Amniotic epithelial cell (primary cell): ENCODE measurements at regions not wholly inside any gene's neighbourhood (a gene's known extent, or its start where the extent isn't known, plus 50 kb on each side); places are given as distances from the start of the nearest gene placed in this dataset.

Source experiments
- DNase-seq: peaks from one replicate; pipeline ENCODE4 v3.0.0-alpha.2; 2010; ENCODE audit warnings: low read depth

- no peak for DNase-seq
These were observed 804.3 kb downstream of the RNF144A start for GRCh38 chr2:7721413-7721995.

- DNase-seq, result no peak
These were observed 805.1 kb downstream of the RNF144A start for GRCh38 chr2:7722212-7722910.

GRCh38 chr2:7724336-7724735 is 807.1 kb downstream of the RNF144A start:
- DNase-seq, result no peak

- DNase-seq, result peak; percentile 5
These were observed 808.1 kb downstream of the RNF144A start for GRCh38 chr2:7725171-7725849.

- no peak for DNase-seq
These were observed 808.6 kb downstream of the RNF144A start for GRCh38 chr2:7725850-7726242.

- DNase-seq, result no peak
These were observed 809.8 kb downstream of the RNF144A start for GRCh38 chr2:7726989-7727388.

GRCh38 chr2:7728388-7728787 is 811.2 kb downstream of the RNF144A start:
- DNase-seq, result no peak

- DNase-seq, result no peak
These were observed 813.2 kb downstream of the RNF144A start for GRCh38 chr2:7730449-7730848.

- DNase-seq, result no peak
These were observed 813.8 kb downstream of the RNF144A start for GRCh38 chr2:7730990-7731389.

GRCh38 chr2:7732497-7732896 is 815.3 kb downstream of the RNF144A start:
- no peak for DNase-seq

GRCh38 chr2:7736646-7737305 is 819.6 kb downstream of the RNF144A start:
- peak; percentile 10 for DNase-seq

- DNase-seq, result no peak
These were observed 821.4 kb downstream of the RNF144A start for GRCh38 chr2:7738596-7738995.

GRCh38 chr2:7740114-7740513 is 822.9 kb downstream of the RNF144A start:
- no peak for DNase-seq

GRCh38 chr2:7742301-7742700 is 825.1 kb downstream of the RNF144A start:
- no peak for DNase-seq

GRCh38 chr2:7744827-7745226 is 827.6 kb downstream of the RNF144A start:
- no peak for DNase-seq

GRCh38 chr2:7745369-7745768 is 828.2 kb downstream of the RNF144A start:
- DNase-seq, result no peak

GRCh38 chr2:7748717-7749415 is 831.7 kb downstream of the RNF144A start:
- DNase-seq, result no peak

GRCh38 chr2:7749895-7750559 is 832.8 kb downstream of the RNF144A start:
- DNase-seq, result no peak

- no peak for DNase-seq
These were observed 835.1 kb downstream of the RNF144A start for GRCh38 chr2:7752291-7752690.

GRCh38 chr2:7753777-7754176 is 836.6 kb downstream of the RNF144A start:
- no peak for DNase-seq

GRCh38 chr2:7755879-7756278 is 838.7 kb downstream of the RNF144A start:
- DNase-seq, result no peak
